ENCODE measurements at regions not wholly inside any gene's neighbourhood (a gene's known extent, or its start where the extent isn't known, plus 50 kb on each side); places are given as distances from the start of the nearest gene placed in this dataset.

- no peak for TF ChIP-seq EP300 (IDR thresholded peaks at IDR 0.05)
- Histone ChIP-seq H3K27ac (no peak overlapping the region), H3K36me3 (no peaks in the 10 kb centered on the region), H3K9me3 (no peaks in the 10 kb centered on the region), H3K4me3 (no peak overlapping the region), H3K4me1 (no peaks in the 10 kb centered on the region), H3K27me3 (peaks cover 0 to 14% (median 3%) of the 10 kb centered on the region in 3 donors)
- intact Hi-C loops (cut with DNase I): loop anchor here (10.0 kb wide), 1 partner anchor 53 kb away; no protein-coding TSS in a partner anchor
- 90 to 92% methylated on average over 8 of the region's 8 CpGs for WGBS, 2 donors
- DNase-seq: no peak
Measured at GRCh38 chr17:56672195-56672594, 78.7 kb downstream of the NOG start.

GRCh38 chr17:56674401-56674925 is 81.0 kb downstream of the NOG start:
- Histone ChIP-seq H3K27me3 (peaks cover 3 to 33% (median 19%) of the 10 kb centered on the region in 3 donors), H3K4me3 (no peak overlapping the region)
- intact Hi-C loops (cut with DNase I): loop anchor here (10.0 kb wide), 1 partner anchor 50 kb away; no protein-coding TSS in a partner anchor

GRCh38 chr17:56675876-56676660 is 82.6 kb downstream of the NOG start:
- Histone ChIP-seq H3K27ac (no peak overlapping the region), H3K4me1 (peaks cover 0 to 11% (median 10%) of the 10 kb centered on the region in 4 donors), H3K27me3 (peaks cover 3 to 41% (median 19%) of the 10 kb centered on the region in 3 donors), H3K9me3 (no peaks in the 10 kb centered on the region), H3K36me3 (no peaks in the 10 kb centered on the region), H3K4me3 (no peak overlapping the region)
- 35 to 70% methylated on average over 1 of the region's 1 CpG for WGBS, 2 donors
- intact Hi-C loops (cut with DNase I): loop anchor here (10.0 kb wide), 1 partner anchor 49 kb away; no protein-coding TSS in a partner anchor
- no peak for DNase-seq
- TF ChIP-seq CTCF (IDR thresholded peaks at IDR 0.05): no peak
- no peak for TF ChIP-seq EP300 (IDR thresholded peaks at IDR 0.05)
- no peak for TF ChIP-seq POLR2A (IDR thresholded peaks at IDR 0.05)
- TF ChIP-seq POLR2AphosphoS5 (IDR thresholded peaks at IDR 0.05): no peak

More at GRCh38 chr17:56674401-56674925, 81.0 kb downstream of the NOG start:
- no peak for DNase-seq
- no peak overlapping the region for H3K27ac ChIP-seq
- H3K9me3 ChIP-seq: no peaks in the 10 kb centered on the region
- peaks cover 0 to 11% (median 10%) of the 10 kb centered on the region in 4 donors for H3K4me1 ChIP-seq
- TF ChIP-seq POLR2A (IDR thresholded peaks at IDR 0.05) (no peak), EP300 (IDR thresholded peaks at IDR 0.05) (no peak), CTCF (IDR thresholded peaks at IDR 0.05) (no peak), POLR2AphosphoS5 (IDR thresholded peaks at IDR 0.05) (no peak)
- 90 to 95% methylated on average over 1 of the region's 1 CpG for WGBS, 2 donors
- H3K36me3 ChIP-seq: no peaks in the 10 kb centered on the region

GRCh38 chr17:56676810-56677209 is 83.3 kb downstream of the NOG start:
- intact Hi-C loops (cut with DNase I): loop anchor here (10.0 kb wide), 1 partner anchor 48 kb away; no protein-coding TSS in a partner anchor
- no peak for TF ChIP-seq POLR2A (IDR thresholded peaks at IDR 0.05)
- 85 to 86% methylated on average over 1 of the region's 1 CpG for WGBS, 2 donors
- Histone ChIP-seq H3K36me3 (no peaks in the 10 kb centered on the region), H3K4me3 (no peak overlapping the region), H3K4me1 (peaks cover 0 to 11% (median 10%) of the 10 kb centered on the region in 4 donors), H3K9me3 (no peaks in the 10 kb centered on the region), H3K27ac (no peak overlapping the region), H3K27me3 (peaks cover 3 to 46% (median 19%) of the 10 kb centered on the region in 3 donors)
- DNase-seq: no peak

- DNase-seq: no peak
- Histone ChIP-seq H3K4me1 (peaks cover 0 to 11% (median 10%) of the 10 kb centered on the region in 4 donors), H3K9me3 (no peaks in the 10 kb centered on the region), H3K27me3 (peaks cover 3 to 46% (median 19%) of the 10 kb centered on the region in 3 donors), H3K4me3 (peak overlapping the region in 3 of 4 donors; percentile 27 to 30 (median 28)), H3K36me3 (no peaks in the 10 kb centered on the region), H3K27ac (no peak overlapping the region)
- TF ChIP-seq EP300 (IDR thresholded peaks at IDR 0.05): no peak
- TF ChIP-seq POLR2AphosphoS5 (IDR thresholded peaks at IDR 0.05): no peak
- TF ChIP-seq CTCF (IDR thresholded peaks at IDR 0.05): no peak
- no peak for TF ChIP-seq POLR2A (IDR thresholded peaks at IDR 0.05)
- intact Hi-C loops (cut with DNase I): loop anchor here (2.0 to 10.0 kb wide), 2 partner anchors 46 to 86 kb away; partner anchors contain the start of gene NOG
- WGBS, 2 donors: 7 to 13% methylated on average over 37 of the region's 37 CpGs
Measured at GRCh38 chr17:56678249-56679114, 85.0 kb downstream of the NOG start.

Measured in sigmoid colon (tissue), 6 donors.